Mesothelial cell of epicardium (in vitro differentiated cells): ENCODE measurements at regions not wholly inside any gene's neighbourhood (a gene's known extent, or its start where the extent isn't known, plus 50 kb on each side); places are given as distances from the start of the nearest gene placed in this dataset.

ENCODE experiments used
- DNase-seq, 2 experiments: peaks; one replicate each; pipeline ENCODE4 v3.0.0; 2021; ENCODE audit warnings: low spot score in 2 of 2; ENCODE audit not compliant: unreplicated experiment in 2 of 2
- H3K27ac Mint-ChIP-seq: 2 replicates; pipeline ENCODE4 v1.8.0; 2021; ENCODE audit warnings: mixed read lengths
- H3K27me3 Mint-ChIP-seq: 2 replicates; pipeline ENCODE4 v1.8.0; 2021; ENCODE audit warnings: low read depth, mixed read lengths
- H3K36me3 Mint-ChIP-seq: 2 replicates; pipeline ENCODE4 v1.8.0; 2021; ENCODE audit warnings: mixed read lengths
- H3K4me1 Mint-ChIP-seq: 2 replicates; pipeline ENCODE4 v1.8.0; 2021; ENCODE audit warnings: mixed read lengths
- H3K4me3 Mint-ChIP-seq: 2 replicates; pipeline ENCODE4 v1.8.0; 2021; ENCODE audit warnings: mild to moderate bottlenecking, moderate library complexity, mixed read lengths
- H3K9me3 Mint-ChIP-seq: 2 replicates; pipeline ENCODE4 v1.8.0; 2021; ENCODE audit warnings: mixed read lengths
- TF ChIP-seq, protein P1 (sequence below): fragments of 200-600 bp; sonication (generic); IDR thresholded peaks from one replicate; pipeline ENCODE4 v1.5.0; 2021; ENCODE audit warnings: antibody characterized with exemption; ENCODE audit not compliant: unreplicated experiment

DNA sequence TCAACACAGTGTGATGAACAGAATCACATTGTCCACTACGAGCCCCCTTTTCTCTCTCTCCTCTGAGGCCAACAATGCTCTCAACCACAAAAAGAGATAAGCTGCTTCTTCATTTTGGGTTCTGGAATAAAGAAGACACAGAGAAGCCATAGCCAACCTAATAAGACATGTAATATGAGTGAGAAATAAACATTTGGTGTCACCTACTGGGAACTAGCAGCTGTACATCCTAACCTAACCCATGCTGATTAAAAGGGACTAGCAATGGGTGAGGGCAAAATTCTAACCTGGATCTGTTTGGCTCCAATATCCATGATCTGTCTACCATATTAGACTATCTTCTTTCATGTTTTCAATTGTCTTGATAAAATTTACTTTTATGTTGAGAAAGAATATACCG, 369.1 kb upstream of the MARCKS start:
- no peak overlapping the region for H3K27ac Mint-ChIP-seq
- no peaks in the 10 kb centered on the region for H3K27me3 Mint-ChIP-seq
- TF ChIP-seq, protein P1, sequence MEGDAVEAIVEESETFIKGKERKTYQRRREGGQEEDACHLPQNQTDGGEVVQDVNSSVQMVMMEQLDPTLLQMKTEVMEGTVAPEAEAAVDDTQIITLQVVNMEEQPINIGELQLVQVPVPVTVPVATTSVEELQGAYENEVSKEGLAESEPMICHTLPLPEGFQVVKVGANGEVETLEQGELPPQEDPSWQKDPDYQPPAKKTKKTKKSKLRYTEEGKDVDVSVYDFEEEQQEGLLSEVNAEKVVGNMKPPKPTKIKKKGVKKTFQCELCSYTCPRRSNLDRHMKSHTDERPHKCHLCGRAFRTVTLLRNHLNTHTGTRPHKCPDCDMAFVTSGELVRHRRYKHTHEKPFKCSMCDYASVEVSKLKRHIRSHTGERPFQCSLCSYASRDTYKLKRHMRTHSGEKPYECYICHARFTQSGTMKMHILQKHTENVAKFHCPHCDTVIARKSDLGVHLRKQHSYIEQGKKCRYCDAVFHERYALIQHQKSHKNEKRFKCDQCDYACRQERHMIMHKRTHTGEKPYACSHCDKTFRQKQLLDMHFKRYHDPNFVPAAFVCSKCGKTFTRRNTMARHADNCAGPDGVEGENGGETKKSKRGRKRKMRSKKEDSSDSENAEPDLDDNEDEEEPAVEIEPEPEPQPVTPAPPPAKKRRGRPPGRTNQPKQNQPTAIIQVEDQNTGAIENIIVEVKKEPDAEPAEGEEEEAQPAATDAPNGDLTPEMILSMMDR: no peak
- H3K36me3 Mint-ChIP-seq: no peaks in the 10 kb centered on the region
- no peak for DNase-seq
- no peaks in the 10 kb centered on the region for H3K9me3 Mint-ChIP-seq
- peaks cover 7% of the 10 kb centered on the region for H3K4me1 Mint-ChIP-seq
- H3K4me3 Mint-ChIP-seq: no peak overlapping the region

DNA sequence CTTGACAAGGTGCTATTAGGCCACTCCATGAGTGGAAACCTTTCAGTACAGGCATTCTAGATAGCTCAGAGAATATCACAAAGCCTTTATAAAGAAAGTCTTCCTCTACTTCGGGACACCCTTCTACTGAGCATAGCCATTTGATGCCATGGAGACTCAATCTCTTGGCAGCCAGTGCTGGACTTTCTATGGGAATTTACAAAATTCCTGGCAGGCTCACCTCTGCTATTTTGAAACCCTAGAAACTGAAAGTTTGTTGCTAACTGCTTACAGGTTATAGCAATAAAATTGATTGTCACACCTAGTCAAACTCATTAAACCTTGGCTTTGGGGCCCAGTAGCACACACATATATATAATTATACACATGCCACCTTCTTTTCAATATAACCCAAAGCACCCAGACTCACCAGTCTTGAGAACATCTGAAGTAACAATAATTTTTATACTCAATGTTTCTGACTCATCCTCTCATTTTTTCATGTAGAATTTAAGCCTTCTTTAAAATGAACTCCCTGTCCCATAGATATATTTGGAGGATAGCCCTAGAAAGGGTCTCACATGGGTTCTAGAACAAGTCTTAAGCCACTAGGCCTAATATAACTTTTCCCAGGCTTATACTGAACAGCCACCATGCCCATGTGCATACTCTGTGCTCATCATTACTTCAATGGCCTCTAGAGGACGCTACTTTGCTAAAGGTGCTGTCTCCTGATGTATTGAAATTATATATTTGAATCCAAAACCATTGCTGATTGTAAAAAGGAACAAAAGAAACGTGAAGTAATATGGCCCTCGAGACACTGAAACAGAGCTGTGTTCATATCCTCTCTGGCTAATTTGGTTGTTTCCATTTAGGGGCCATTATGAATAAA, 368.1 kb upstream of the MARCKS start:
- Mint-ChIP-seq H3K4me3 (no peak overlapping the region), H3K27ac (peak overlapping the region; percentile 81), H3K4me1 (peaks cover 7% of the 10 kb centered on the region), H3K9me3 (no peaks in the 10 kb centered on the region), H3K36me3 (no peaks in the 10 kb centered on the region), H3K27me3 (no peaks in the 10 kb centered on the region)
- DNase-seq: no peak
- TF ChIP-seq, protein P1: no peak

DNA sequence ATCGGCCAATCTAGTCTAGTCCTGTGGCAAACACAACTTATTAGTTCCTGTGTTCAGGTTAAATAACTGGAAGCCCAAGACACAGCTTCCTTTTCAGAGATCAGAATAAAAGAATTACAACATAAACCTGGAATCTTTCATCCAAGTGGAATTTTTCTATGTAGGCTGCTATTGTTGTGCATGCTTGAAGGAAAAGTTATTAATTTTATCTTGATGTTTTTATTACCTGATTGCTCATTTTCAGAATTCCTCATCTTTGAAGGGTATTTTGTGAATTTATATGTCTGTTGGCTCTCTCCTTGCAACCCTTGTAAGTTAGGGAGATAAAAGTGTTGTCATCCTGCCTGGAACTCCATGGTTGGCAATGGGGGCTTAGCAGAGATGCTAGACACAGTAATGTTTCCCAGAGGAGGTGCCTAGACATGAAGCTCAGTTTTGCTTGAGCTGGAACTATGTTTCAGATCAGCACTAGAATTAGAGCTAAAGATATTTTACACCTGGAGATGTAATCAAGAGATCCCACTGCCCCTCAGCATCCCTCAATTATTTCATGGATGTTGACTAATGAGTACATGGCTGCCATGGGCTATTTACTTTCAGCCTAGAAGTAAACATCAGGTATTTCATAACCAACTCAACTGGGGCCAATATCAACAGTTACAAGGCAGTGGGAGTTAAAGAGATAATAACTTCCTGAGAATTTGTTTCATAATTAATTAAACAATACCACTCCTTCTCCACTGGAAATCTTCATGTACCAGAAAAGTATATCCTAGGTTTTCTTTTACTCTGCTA, 367.0 kb upstream of the MARCKS start:
- no peaks in the 10 kb centered on the region for H3K9me3 Mint-ChIP-seq
- no peaks in the 10 kb centered on the region for H3K36me3 Mint-ChIP-seq
- H3K4me1 Mint-ChIP-seq: peaks cover 7% of the 10 kb centered on the region
- peak overlapping the region; percentile 81 for H3K27ac Mint-ChIP-seq
- TF ChIP-seq, protein P1: no peak
- H3K4me3 Mint-ChIP-seq: no peak overlapping the region
- H3K27me3 Mint-ChIP-seq: no peaks in the 10 kb centered on the region
- DNase-seq: no peak

DNA sequence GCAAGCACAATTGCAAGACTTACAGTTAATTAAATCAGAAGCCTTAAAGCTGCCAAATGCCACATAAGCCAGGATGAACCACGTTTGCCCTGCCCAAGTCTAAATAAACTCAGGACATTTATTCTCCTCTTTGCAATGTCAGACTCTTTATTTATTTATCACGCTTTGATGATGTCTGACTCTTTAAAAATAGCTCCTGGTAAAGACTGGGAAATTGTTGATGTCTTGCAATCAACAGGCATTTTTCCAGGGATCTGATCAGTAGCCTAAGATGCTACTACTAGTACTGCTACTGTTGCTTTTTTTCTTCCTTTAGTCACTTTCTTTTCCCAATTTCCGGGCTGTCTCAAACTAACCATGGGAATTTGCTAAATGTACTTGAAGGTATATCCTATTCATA, 365.8 kb upstream of the MARCKS start:
- Mint-ChIP-seq H3K4me3 (no peak overlapping the region), H3K36me3 (no peaks in the 10 kb centered on the region)

DNA sequence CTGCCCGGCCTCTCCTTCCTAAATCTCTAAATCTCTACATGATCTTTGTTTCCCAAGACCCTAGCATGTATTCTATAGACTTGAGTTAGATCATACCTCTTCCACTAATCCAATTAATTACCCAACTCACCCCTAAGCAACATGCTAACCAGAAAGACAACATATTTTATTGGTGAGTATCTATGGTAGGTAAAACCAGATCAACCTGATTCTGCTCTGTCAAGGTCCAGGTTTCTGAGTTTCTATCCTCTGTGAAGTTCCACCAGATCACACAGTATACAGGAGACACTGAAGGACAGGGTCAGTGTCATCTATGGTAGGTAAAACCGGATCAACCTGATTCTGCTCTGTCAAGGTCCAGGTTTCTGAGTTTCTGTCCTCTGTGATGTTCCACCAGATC, 363.2 kb upstream of the MARCKS start:
- H3K4me1 Mint-ChIP-seq: peaks cover 7% of the 10 kb centered on the region
- H3K27me3 Mint-ChIP-seq: no peaks in the 10 kb centered on the region
- no peak overlapping the region for H3K27ac Mint-ChIP-seq
- no peaks in the 10 kb centered on the region for H3K9me3 Mint-ChIP-seq
- H3K4me3 Mint-ChIP-seq: no peak overlapping the region
- TF ChIP-seq, protein P1: no peak
- no peaks in the 10 kb centered on the region for H3K36me3 Mint-ChIP-seq
- DNase-seq: no peak

More for the DNA sequence above, 365.8 kb upstream of the MARCKS start:
- H3K9me3 Mint-ChIP-seq: no peaks in the 10 kb centered on the region
- H3K27me3 Mint-ChIP-seq: no peaks in the 10 kb centered on the region
- DNase-seq: no peak
- peaks cover 7% of the 10 kb centered on the region for H3K4me1 Mint-ChIP-seq
- TF ChIP-seq, protein P1: no peak
- no peak overlapping the region for H3K27ac Mint-ChIP-seq
